ENCODE measurements at regions not wholly inside any gene's neighbourhood (a gene's known extent, or its start where the extent isn't known, plus 50 kb on each side); places are given as distances from the start of the nearest gene placed in this dataset.

DNA sequence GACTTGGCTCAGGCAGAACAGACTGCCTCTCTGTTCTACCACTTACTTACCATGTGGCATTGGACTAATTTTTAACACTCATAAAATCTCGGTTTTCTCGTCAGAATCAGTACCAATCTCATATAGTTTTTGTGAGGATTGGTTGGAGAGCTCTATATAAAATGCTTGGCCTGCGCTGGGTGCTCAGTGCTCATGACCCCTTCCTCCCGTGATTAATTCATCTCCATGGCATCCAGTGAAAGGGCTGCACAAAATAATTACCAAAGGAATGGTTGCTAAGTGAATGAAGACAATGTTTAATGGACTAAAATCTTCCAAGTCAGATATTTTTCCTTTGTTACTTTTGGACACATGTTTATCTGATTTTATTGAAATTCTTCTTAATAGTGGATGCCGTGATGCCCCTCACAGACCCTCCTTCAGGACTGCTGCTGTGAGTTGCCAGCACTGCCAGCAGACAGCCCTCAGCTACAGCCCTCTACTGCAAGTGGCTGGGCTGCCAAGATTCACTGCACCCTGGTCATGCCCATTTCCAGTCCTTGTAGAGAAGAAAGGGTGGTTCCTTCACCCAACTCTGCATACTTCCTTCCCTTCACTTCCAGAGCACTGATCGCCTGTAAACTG is 436.5 kb downstream of the LMO4 start:
- Histone ChIP-seq H3K27me3 (no peaks in the 10 kb centered on the region), H3K27ac (no peak overlapping the region), H3K4me3 (no peak overlapping the region), H3K36me3 (no peaks in the 10 kb centered on the region), H3K9me3 (peaks cover 0 to 8% of the 10 kb centered on the region in 2 donors), H3K4me1 (no peaks in the 10 kb centered on the region)
- DNase-seq (ENCODE audit: low spot score in 2 of 2) = no peak
- TF ChIP-seq, protein P1, sequence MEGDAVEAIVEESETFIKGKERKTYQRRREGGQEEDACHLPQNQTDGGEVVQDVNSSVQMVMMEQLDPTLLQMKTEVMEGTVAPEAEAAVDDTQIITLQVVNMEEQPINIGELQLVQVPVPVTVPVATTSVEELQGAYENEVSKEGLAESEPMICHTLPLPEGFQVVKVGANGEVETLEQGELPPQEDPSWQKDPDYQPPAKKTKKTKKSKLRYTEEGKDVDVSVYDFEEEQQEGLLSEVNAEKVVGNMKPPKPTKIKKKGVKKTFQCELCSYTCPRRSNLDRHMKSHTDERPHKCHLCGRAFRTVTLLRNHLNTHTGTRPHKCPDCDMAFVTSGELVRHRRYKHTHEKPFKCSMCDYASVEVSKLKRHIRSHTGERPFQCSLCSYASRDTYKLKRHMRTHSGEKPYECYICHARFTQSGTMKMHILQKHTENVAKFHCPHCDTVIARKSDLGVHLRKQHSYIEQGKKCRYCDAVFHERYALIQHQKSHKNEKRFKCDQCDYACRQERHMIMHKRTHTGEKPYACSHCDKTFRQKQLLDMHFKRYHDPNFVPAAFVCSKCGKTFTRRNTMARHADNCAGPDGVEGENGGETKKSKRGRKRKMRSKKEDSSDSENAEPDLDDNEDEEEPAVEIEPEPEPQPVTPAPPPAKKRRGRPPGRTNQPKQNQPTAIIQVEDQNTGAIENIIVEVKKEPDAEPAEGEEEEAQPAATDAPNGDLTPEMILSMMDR (IDR thresholded peaks at IDR 0.05) = no peak
- intact Hi-C loops (cut with DNase I) = no loop called here

DNA sequence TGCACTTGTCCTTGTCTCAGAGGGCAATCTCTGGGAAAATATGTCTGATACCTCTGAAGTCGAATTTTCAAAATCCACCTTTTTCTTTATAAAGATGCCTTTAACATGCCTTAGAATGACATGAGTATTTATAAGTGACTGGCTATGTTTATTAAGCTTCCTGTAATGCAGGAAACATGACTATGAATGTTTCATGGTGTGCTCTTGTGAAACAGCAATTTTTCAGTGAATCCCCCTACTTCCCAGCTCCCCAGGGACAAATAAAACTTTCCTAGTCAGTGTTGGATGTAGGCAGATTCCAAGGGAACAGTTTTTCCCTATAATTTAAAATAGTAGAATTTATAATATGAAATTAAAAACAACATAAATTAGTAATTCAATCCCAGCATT is 437.0 kb downstream of the LMO4 start:
- peaks cover 0 to 8% of the 10 kb centered on the region in 2 donors for H3K9me3 ChIP-seq
- TF ChIP-seq, protein P1 (IDR thresholded peaks at IDR 0.05) = no peak
- no peaks in the 10 kb centered on the region for H3K36me3 ChIP-seq
- no peak overlapping the region for H3K4me3 ChIP-seq
- H3K27ac ChIP-seq = no peak overlapping the region
- no peaks in the 10 kb centered on the region for H3K4me1 ChIP-seq
- H3K27me3 ChIP-seq = no peaks in the 10 kb centered on the region
- DNase-seq (ENCODE audit: low spot score in 2 of 2) = no peak
- intact Hi-C loops (cut with DNase I) = no loop called here

DNA sequence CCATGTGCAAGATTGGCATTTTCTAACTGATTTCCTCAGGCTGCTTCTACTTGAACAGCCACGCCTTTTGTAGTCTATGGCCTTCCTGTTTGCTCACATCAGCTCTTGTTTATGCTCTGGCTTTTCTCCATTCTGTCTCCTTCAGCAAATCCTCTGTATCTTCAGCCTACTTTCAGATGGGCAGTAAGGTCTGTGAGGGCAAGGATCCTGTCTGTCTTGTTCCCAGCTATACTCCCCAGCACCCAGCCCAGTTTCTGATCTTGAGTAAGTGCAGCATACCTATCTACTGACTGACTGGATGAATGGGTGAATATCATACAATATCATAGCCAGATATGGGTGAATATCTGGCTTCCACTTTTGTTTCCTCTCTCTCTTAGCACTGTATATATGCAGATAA is 438.1 kb downstream of the LMO4 start:
- H3K4me1 ChIP-seq = no peaks in the 10 kb centered on the region
- no peaks in the 10 kb centered on the region for H3K36me3 ChIP-seq
- no peak for DNase-seq (ENCODE audit: low spot score in 2 of 2)
- peaks cover 0 to 8% of the 10 kb centered on the region in 2 donors for H3K9me3 ChIP-seq
- H3K27ac ChIP-seq = no peak overlapping the region
- no peak overlapping the region for H3K4me3 ChIP-seq
- no peaks in the 10 kb centered on the region for H3K27me3 ChIP-seq
- TF ChIP-seq, protein P1 (IDR thresholded peaks at IDR 0.05) = no peak
- intact Hi-C loops (cut with DNase I) = no loop called here

DNA sequence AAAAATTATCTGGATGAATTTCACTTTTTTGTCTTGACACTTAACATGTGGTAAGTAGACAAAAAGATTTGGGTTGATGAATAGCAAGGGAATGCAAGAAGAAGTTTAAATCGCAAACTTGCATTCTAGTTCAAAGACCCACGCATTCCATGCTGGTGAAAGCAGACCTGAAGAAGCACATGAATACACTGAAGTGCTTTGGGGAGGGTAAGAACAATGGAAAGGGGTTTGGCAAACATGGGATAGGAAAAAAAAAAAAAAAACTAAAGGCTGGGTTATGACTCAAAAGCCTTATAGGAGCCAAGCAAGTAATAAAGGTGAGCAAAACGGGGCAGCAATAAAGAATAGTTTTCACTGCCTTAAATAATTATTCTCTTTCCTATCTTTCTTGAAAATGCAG is 450.2 kb downstream of the LMO4 start:
- Histone ChIP-seq H3K4me1 (no peaks in the 10 kb centered on the region), H3K27me3 (no peaks in the 10 kb centered on the region), H3K9me3 (no peaks in the 10 kb centered on the region), H3K36me3 (no peaks in the 10 kb centered on the region), H3K4me3 (no peak overlapping the region), H3K27ac (no peak overlapping the region)
- intact Hi-C loops (cut with DNase I) = no loop called here
- TF ChIP-seq, protein P1 (IDR thresholded peaks at IDR 0.05) = no peak
- DNase-seq (ENCODE audit: low spot score in 2 of 2) = no peak

DNA sequence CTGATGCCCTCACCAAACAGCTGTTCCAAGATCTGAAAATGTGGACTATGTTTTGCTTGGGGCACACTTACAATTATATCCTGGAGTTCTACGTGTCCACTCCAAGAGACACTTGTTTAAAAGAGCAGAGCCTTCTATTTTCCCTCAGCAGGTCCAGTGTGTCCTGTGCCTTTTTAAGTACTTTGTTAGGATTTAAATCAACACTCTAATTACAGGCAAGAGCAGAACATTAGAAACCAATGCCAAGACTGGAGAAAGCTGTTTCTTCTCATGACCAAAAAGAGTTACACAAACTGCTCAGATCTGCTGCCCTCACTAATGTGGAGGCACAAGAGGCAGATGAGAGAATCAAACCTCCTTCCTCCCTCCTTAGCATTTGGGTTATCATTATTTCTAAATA is 452.9 kb downstream of the LMO4 start:
- no peaks in the 10 kb centered on the region for H3K4me1 ChIP-seq
- TF ChIP-seq, protein P1 (IDR thresholded peaks at IDR 0.05) = no peak
- no peak overlapping the region for H3K4me3 ChIP-seq
- no peaks in the 10 kb centered on the region for H3K9me3 ChIP-seq
- H3K27me3 ChIP-seq = no peaks in the 10 kb centered on the region
- DNase-seq (ENCODE audit: low spot score in 2 of 2) = no peak
- no peak overlapping the region for H3K27ac ChIP-seq
- no peaks in the 10 kb centered on the region for H3K36me3 ChIP-seq
- intact Hi-C loops (cut with DNase I) = no loop called here

DNA sequence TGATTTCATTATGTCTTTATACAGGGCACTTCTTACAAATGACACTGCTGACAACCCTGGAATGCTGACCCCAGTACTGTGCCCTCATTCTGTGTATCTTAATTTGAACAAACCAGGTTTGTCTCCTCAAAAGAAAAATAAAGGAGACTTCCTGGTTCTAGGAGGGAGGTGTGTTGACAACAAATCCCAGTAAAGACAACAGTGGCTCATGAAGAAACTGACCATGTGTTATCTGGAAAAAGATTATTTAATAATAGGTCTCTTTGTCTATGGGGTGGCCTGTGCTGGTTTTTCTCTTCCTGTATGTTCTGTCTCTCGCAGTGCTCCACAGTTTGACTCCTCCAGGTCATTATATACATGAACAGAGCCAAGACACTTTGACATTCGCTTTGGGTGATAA is 454.6 kb downstream of the LMO4 start:
- Histone ChIP-seq H3K9me3 (no peaks in the 10 kb centered on the region), H3K4me3 (no peak overlapping the region), H3K4me1 (no peaks in the 10 kb centered on the region), H3K27me3 (no peaks in the 10 kb centered on the region), H3K27ac (no peak overlapping the region), H3K36me3 (no peaks in the 10 kb centered on the region)
- intact Hi-C loops (cut with DNase I) = no loop called here
- DNase-seq (ENCODE audit: low spot score in 2 of 2) = no peak
- TF ChIP-seq, protein P1 (IDR thresholded peaks at IDR 0.05) = no peak

Data from ascending aorta (tissue), 2 donors.